Kidney epithelial cell (primary cell): ENCODE measurements at regions not wholly inside any gene's neighbourhood (a gene's known extent, or its start where the extent isn't known, plus 50 kb on each side); places are given as distances from the start of the nearest gene placed in this dataset.
"Not testable (repeated sequence)": the region's sequence is repeated elsewhere in the genome, so short reads cannot be mapped to it uniquely, and the experiment has no call there.

Source experiments
- DNase-seq: peaks from one replicate; pipeline ENCODE4 v3.0.0-alpha.2; 2010; ENCODE audit warnings: low read depth
- H3K27me3 ChIP-seq: 2 replicates; pipeline ENCODE4 v1.6.0; 2011; ENCODE audit warnings: low read length; ENCODE audit not compliant: control insufficient read depth, insufficient read depth
- H3K36me3 ChIP-seq: 2 replicates; pipeline ENCODE4 v1.5.1; 2011; ENCODE audit warnings: low read length; ENCODE audit not compliant: control insufficient read depth, insufficient read depth
- H3K4me3 ChIP-seq: 2 replicates; pipeline ENCODE4 v1.5.1; 2011; ENCODE audit warnings: low read depth, mild to moderate bottlenecking, control low read depth, low read length
- TF ChIP-seq, protein P1 (sequence below): IDR thresholded peaks from 2 replicates; pipeline ENCODE4 v1.5.1; 2011; ENCODE audit warnings: mild to moderate bottlenecking, moderate library complexity, low read length, control low read depth, inconsistent platforms; ENCODE audit not compliant: insufficient read depth, poor library complexity, severe bottlenecking

DNA sequence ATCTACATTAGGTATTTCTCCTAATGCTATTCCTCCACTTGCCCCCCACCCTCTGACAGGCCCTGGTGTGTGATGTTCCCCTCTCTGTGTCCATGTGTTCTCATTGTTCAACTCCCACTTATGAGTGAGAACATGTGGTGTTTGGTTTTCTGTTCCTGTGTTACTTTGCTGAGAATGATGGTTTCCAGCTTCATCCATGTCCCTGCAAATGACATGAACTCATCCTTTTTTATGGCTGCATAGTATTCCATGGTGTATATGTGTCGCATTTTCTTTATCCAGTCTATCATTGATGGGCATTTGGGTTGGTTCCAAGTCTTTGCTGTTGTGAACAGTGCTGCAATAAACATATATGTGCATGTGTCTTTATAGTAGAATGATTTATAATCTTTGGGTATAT, 50.6 kb upstream of the GRHL3 start:
- H3K27me3 ChIP-seq, H3K4me3 ChIP-seq, H3K36me3 ChIP-seq, DNase-seq: not testable (repeated sequence)

DNA sequence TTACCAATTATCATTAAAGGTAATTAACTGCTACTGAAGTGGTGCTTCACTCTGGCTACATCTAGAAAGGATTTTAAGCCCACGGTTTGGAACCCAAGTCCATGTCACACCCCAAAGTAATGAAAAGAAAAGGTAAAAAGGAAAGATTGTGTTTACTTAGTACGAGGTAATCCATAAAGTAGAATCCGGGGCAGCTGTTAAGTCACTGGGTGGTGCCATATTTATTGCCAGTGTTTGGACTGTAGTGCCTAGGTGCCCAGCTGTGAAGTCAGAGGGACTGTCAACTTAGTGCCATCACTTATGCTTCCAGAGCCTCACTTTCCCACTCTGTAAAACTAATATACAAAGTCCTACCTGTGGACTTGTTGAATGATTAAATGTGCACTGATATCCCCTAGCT, 52.2 kb upstream of the GRHL3 start:
- Histone ChIP-seq H3K27me3 (no peaks in the 10 kb centered on the region), H3K4me3 (no peak overlapping the region), H3K36me3 (no peaks in the 10 kb centered on the region)
- DNase-seq: no peak
- TF ChIP-seq, protein P1, sequence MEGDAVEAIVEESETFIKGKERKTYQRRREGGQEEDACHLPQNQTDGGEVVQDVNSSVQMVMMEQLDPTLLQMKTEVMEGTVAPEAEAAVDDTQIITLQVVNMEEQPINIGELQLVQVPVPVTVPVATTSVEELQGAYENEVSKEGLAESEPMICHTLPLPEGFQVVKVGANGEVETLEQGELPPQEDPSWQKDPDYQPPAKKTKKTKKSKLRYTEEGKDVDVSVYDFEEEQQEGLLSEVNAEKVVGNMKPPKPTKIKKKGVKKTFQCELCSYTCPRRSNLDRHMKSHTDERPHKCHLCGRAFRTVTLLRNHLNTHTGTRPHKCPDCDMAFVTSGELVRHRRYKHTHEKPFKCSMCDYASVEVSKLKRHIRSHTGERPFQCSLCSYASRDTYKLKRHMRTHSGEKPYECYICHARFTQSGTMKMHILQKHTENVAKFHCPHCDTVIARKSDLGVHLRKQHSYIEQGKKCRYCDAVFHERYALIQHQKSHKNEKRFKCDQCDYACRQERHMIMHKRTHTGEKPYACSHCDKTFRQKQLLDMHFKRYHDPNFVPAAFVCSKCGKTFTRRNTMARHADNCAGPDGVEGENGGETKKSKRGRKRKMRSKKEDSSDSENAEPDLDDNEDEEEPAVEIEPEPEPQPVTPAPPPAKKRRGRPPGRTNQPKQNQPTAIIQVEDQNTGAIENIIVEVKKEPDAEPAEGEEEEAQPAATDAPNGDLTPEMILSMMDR: no peak

DNA sequence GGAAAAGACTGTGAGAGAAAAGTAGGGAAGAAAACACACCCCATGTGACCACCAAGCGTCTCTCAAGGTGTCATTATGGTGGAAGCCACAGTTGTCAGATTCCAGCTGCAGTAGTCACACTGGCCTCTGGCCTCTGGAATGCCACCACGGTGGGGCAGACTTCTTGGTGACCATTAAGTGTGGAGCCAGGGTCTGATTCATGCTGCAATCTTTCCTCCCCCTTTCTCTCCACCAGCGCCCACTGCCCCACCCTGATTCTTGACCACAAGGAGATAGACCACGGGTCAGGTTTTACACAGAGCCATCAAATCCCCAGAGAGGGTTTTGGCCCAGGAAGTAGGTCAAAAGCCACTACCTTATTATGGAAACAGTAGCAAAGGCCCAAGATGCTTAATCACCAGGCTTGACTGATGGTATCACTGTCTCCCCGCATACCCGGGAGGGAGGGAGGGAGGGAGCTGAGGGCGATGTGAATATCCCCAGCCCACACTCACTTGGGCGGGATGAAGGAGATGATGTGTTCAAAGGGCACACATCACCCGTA, 52.7 kb upstream of the GRHL3 start:
- H3K27me3 ChIP-seq: no peaks in the 10 kb centered on the region
- no peaks in the 10 kb centered on the region for H3K36me3 ChIP-seq
- TF ChIP-seq, protein P1: peak; percentile 19
- DNase-seq: peak; percentile 97
- H3K4me3 ChIP-seq: no peak overlapping the region

DNA sequence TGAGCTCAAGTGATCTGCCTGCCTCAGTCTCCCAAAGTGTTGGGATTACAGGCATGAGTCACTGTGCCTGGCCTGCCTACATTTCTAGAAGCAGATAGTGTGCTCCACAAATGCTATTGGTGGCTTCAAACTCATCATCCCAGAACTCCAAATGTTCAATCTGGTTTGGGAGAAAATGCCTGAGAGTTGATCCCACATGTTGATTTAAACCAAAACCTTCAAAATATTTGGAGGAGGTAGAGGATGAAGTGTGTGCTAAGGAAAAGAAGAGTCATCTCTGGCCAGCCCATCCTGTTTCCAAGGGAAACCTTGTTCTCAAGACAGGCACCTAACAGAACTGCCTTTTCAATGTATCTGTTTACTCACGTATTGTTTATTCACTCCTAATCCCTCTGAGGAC, 55.4 kb upstream of the GRHL3 start:
- Histone ChIP-seq H3K4me3 (no peak overlapping the region), H3K36me3 (no peaks in the 10 kb centered on the region), H3K27me3 (no peaks in the 10 kb centered on the region)
- TF ChIP-seq, protein P1: no peak
- no peak for DNase-seq

DNA sequence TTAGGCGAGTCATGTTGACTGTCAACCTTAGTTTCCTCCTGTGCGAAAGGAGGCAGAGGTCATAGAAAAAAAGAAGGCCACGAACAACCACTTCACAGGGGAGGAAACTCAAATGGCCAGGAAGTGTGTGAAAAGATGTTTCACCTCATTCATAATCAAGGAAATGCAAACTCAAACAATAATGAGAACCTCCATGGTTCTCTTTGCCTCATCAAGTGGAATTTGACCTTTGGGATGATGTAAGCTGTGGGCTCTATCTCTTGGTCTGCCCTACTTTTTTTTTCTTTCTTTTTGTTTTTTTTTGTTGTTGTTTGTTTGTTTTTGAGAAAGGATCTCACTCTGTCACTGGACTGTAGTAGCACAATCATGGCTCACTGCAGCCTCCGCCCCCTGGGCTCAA, 55.9 kb upstream of the GRHL3 start:
- Histone ChIP-seq H3K27me3 (no peaks in the 10 kb centered on the region), H3K4me3 (no peak overlapping the region), H3K36me3 (no peaks in the 10 kb centered on the region)
- TF ChIP-seq, protein P1: no peak
- DNase-seq: no peak

DNA sequence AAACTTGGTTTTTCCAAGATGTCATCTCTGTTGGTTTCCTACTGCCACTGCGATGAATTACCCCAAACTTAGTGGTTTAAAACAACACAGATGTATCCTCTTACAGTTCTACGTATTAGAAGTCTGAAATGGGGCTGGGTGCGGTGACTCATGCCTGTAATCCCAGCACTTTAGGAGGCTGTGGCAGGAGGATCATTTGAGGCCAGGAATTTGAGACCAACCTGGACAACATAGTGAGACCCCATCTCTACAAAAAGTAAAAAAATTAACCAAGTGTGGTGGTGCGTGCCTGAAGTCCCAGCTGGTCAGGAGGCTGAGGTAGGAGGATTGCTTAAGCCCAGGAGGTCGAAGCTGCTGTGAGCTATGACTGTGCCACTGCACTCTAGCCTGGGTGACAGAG, 57.2 kb upstream of the GRHL3 start:
- TF ChIP-seq, protein P1: no peak

More for the DNA sequence above, 57.2 kb upstream of the GRHL3 start:
- H3K4me3 ChIP-seq: no peak overlapping the region
- no peaks in the 10 kb centered on the region for H3K36me3 ChIP-seq
- no peak for DNase-seq
- H3K27me3 ChIP-seq: no peaks in the 10 kb centered on the region
